ENCODE measurements at regions not wholly inside any gene's neighbourhood (a gene's known extent, or its start where the extent isn't known, plus 50 kb on each side); places are given as distances from the start of the nearest gene placed in this dataset.

DNA sequence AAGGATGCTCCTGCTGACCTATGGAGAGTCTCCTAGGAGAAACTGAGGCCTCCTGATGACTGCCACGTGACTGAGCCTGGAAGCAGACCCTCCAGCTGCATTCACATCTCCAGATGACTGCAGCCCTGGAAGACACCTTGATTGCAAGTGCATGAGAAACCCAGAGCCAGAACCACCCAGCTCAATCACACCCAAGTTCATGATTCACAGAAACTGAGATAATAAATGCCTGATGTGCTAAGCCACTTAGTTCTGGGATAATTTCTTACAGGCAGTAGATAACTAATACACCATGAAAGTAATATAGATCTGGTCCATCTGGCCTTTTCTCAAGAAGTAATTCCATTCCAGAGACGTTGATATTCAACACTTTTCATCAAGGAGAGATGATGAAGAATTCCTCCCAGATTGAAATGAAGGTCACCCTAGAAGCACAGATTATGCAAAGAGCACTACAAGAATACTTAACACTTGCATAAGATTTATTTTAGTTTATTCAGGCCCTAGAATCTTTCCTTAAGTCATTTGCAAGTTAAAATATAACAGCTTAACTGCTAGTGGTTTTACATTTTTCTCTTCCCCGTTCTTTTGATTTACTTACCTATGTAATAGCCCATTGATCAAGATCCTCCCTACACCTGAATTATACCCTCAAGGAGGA, 208.2 kb upstream of the INHBA start:
- H3K4me3 ChIP-seq (ENCODE audit: low read depth, low read length): no peak overlapping the region
- ChIA-PET POLR2A (no interaction called here), CTCF (no interaction called here)
- no peaks in the 10 kb centered on the region for H3K36me3 ChIP-seq (ENCODE audit: control insufficient read depth, insufficient read depth, low read length)
- H3K9me3 ChIP-seq: no peaks in the 10 kb centered on the region
- BruUV-seq (replicated peaks): no TSS peak
- TF ChIP-seq CTCF (IDR thresholded peaks at IDR 0.05; ENCODE audit: insufficient read depth in 1 of 2, low read depth in 1 of 2, low read length in 1 of 2, severe bottlenecking in 1 of 2, unreplicated experiment in 1 of 2): no peak
- no peaks in the 10 kb centered on the region for H3K27me3 ChIP-seq (replicated peaks; ENCODE audit: control insufficient read depth, insufficient read depth, low read length)
- Mint-ChIP-seq H3K9me3 (ENCODE audit: unreplicated experiment) (peaks cover 10% of the 10 kb centered on the region), H3K4me3 (ENCODE audit: unreplicated experiment) (no peak overlapping the region), H3K4me1 (ENCODE audit: low read depth, unreplicated experiment) (no peaks in the 10 kb centered on the region), H3K36me3 (ENCODE audit: insufficient read depth, unreplicated experiment) (no peaks in the 10 kb centered on the region), H3K27me3 (ENCODE audit: insufficient read depth, unreplicated experiment) (peaks cover 6% of the 10 kb centered on the region), H3K27ac (ENCODE audit: unreplicated experiment) (no peak overlapping the region)
- no peak for DNase-seq
- intact Hi-C loops (cut with micrococcal nuclease; ENCODE audit: unreplicated experiment): no loop called here
- H3K4me1 ChIP-seq: no peaks in the 10 kb centered on the region

DNA sequence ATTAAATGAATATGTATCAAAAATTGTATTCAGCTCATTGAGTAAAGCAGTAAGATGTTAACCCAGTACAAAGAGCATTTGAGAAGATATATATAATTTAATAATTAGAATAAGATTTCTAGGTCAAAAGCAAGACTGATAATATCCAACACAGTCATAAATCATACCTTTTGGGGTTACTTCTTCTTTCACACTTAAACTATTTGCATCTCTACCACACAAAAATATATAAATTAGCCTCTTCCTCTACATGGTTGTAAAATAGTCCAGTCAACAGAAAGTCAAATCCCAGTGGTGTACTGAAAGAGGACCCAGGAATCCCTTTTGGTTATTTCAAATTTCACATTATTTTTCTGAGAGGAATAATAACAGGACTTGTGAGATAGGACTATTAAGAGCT, 204.6 kb upstream of the INHBA start:
- Histone ChIP-seq H3K9me3 (peaks cover 7% of the 10 kb centered on the region; the same call in 1 of the 2 replicates), H3K36me3 (ENCODE audit: control insufficient read depth, insufficient read depth, low read length) (no peaks in the 10 kb centered on the region), H3K4me1 (no peaks in the 10 kb centered on the region), H3K4me3 (ENCODE audit: low read depth, low read length) (no peak overlapping the region), H3K27me3 (replicated peaks; ENCODE audit: control insufficient read depth, insufficient read depth, low read length) (no peaks in the 10 kb centered on the region)
- Mint-ChIP-seq H3K27me3 (ENCODE audit: insufficient read depth, unreplicated experiment) (peaks cover 1% of the 10 kb centered on the region), H3K4me1 (ENCODE audit: low read depth, unreplicated experiment) (no peaks in the 10 kb centered on the region), H3K27ac (ENCODE audit: unreplicated experiment) (no peak overlapping the region), H3K36me3 (ENCODE audit: insufficient read depth, unreplicated experiment) (no peaks in the 10 kb centered on the region), H3K9me3 (ENCODE audit: unreplicated experiment) (peaks cover 20% of the 10 kb centered on the region), H3K4me3 (ENCODE audit: unreplicated experiment) (no peak overlapping the region)
- intact Hi-C loops (cut with micrococcal nuclease; ENCODE audit: unreplicated experiment): no loop called here
- CTCF ChIA-PET: no interaction called here
- no peak for DNase-seq
- POLR2A ChIA-PET: no interaction called here
- BruUV-seq (replicated peaks): no TSS peak
- no peak for TF ChIP-seq CTCF (IDR thresholded peaks at IDR 0.05; ENCODE audit: insufficient read depth in 1 of 2, low read depth in 1 of 2, low read length in 1 of 2, severe bottlenecking in 1 of 2, unreplicated experiment in 1 of 2)

DNA sequence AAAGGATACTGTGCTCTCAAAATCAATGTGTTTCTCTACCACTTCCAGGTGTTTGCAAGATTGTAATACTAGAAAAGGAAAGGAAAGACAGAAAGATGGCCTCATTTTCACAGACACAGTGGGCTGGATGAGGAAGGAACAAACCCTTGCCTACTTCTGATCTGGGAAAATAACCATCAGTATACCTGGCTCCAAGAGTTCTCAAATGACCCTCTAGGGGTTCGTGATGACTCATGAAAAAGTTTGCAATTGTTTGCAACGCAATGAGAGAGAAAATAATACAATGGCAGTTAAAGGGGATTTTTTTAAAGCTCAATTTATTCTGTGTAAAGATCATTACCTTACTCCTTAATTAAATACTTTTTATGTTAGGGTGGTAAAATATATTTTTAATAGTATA, 197.6 kb upstream of the INHBA start:
- ChIA-PET CTCF (no interaction called here), POLR2A (no interaction called here)
- Mint-ChIP-seq H3K27me3 (ENCODE audit: insufficient read depth, unreplicated experiment) (peaks cover 18% of the 10 kb centered on the region), H3K27ac (ENCODE audit: unreplicated experiment) (no peak overlapping the region), H3K4me3 (ENCODE audit: unreplicated experiment) (no peak overlapping the region), H3K4me1 (ENCODE audit: low read depth, unreplicated experiment) (no peaks in the 10 kb centered on the region), H3K36me3 (ENCODE audit: insufficient read depth, unreplicated experiment) (no peaks in the 10 kb centered on the region), H3K9me3 (ENCODE audit: unreplicated experiment) (peaks cover 9% of the 10 kb centered on the region)
- no TSS peak for BruUV-seq (replicated peaks)
- no peaks in the 10 kb centered on the region for H3K4me1 ChIP-seq
- peaks cover 7% of the 10 kb centered on the region; the same call in 1 of the 2 replicates for H3K9me3 ChIP-seq
- no peaks in the 10 kb centered on the region for H3K36me3 ChIP-seq (ENCODE audit: control insufficient read depth, insufficient read depth, low read length)
- intact Hi-C loops (cut with micrococcal nuclease; ENCODE audit: unreplicated experiment): no loop called here
- no peak for TF ChIP-seq CTCF (IDR thresholded peaks at IDR 0.05; ENCODE audit: insufficient read depth in 1 of 2, low read depth in 1 of 2, low read length in 1 of 2, severe bottlenecking in 1 of 2, unreplicated experiment in 1 of 2)
- DNase-seq: no peak
- no peak overlapping the region for H3K4me3 ChIP-seq (ENCODE audit: low read depth, low read length)
- no peaks in the 10 kb centered on the region for H3K27me3 ChIP-seq (replicated peaks; ENCODE audit: control insufficient read depth, insufficient read depth, low read length)
